Suprapubic skin (tissue), 3 donors: ENCODE measurements at regions not wholly inside any gene's neighbourhood (a gene's known extent, or its start where the extent isn't known, plus 50 kb on each side); places are given as distances from the start of the nearest gene placed in this dataset.

Source experiments
- POLR2A ChIP-seq, 2 donors: fragments of 450-650 bp; IDR thresholded peaks; one replicate each; pipeline ENCODE4 v1.6.1; 2017; ENCODE audit warnings: antibody characterized with exemption in 2 of 2, mild to moderate bottlenecking in 2 of 2, moderate library complexity in 2 of 2
- TF ChIP-seq, protein P1 (sequence below), 2 donors: fragments of 200-600 bp in 1 of 2; fragments of 450-650 bp in 1 of 2; sonication (generic) in 1 of 2; IDR thresholded peaks; one replicate each; pipeline ENCODE4 v1.5.1; 2016 to 2019; ENCODE audit warnings: antibody characterized with exemption in 2 of 2, mild to moderate bottlenecking in 1 of 2, moderate library complexity in 1 of 2

GRCh38 chr2:133802409-133803039, 234.3 kb upstream of the NCKAP5 start:
- TF ChIP-seq, protein P1, sequence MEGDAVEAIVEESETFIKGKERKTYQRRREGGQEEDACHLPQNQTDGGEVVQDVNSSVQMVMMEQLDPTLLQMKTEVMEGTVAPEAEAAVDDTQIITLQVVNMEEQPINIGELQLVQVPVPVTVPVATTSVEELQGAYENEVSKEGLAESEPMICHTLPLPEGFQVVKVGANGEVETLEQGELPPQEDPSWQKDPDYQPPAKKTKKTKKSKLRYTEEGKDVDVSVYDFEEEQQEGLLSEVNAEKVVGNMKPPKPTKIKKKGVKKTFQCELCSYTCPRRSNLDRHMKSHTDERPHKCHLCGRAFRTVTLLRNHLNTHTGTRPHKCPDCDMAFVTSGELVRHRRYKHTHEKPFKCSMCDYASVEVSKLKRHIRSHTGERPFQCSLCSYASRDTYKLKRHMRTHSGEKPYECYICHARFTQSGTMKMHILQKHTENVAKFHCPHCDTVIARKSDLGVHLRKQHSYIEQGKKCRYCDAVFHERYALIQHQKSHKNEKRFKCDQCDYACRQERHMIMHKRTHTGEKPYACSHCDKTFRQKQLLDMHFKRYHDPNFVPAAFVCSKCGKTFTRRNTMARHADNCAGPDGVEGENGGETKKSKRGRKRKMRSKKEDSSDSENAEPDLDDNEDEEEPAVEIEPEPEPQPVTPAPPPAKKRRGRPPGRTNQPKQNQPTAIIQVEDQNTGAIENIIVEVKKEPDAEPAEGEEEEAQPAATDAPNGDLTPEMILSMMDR (IDR thresholded peaks at IDR 0.05), result no peak
- no peak for TF ChIP-seq POLR2A (IDR thresholded peaks at IDR 0.05)
